WTC11 (cell line): ENCODE measurements at regions not wholly inside any gene's neighbourhood (a gene's known extent, or its start where the extent isn't known, plus 50 kb on each side); places are given as distances from the start of the nearest gene placed in this dataset.

Experiments used
- AFF4 ChIP-seq: sonication (generic); formaldehyde crosslinking; IDR thresholded peaks from 2 replicates; pipeline ENCODE4 v1.8.1; 2023; ENCODE audit warnings: mild to moderate bottlenecking, missing genetic modification reagents, borderline replicate concordance
- CREB1 ChIP-seq: sonication (generic); formaldehyde crosslinking; IDR thresholded peaks from 2 replicates; pipeline ENCODE4 v1.8.0; 2023; ENCODE audit warnings: mild to moderate bottlenecking, missing genetic modification reagents
- CREM ChIP-seq: sonication (generic); formaldehyde crosslinking; IDR thresholded peaks from 2 replicates; pipeline ENCODE4 v1.8.1; 2022; ENCODE audit warnings: mild to moderate bottlenecking, missing genetic modification reagents, moderate library complexity
- FOXJ3 ChIP-seq: sonication (generic); formaldehyde crosslinking; IDR thresholded peaks from 2 replicates; pipeline ENCODE4 v1.9.0; 2021; ENCODE audit warnings: missing genetic modification reagents, mild to moderate bottlenecking, borderline replicate concordance
- FOXP1 ChIP-seq: sonication (generic); formaldehyde crosslinking; IDR thresholded peaks from 2 replicates; pipeline ENCODE4 v1.8.0; 2022; ENCODE audit warnings: missing genetic modification reagents, mild to moderate bottlenecking, moderate library complexity, borderline replicate concordance
- GTF2I ChIP-seq: fragments of 250-450 bp; sonication (Bioruptor Pico); conservative IDR thresholded peaks from 2 replicates; pipeline ENCODE4 v1.4.0; 2021; ENCODE audit warnings: mild to moderate bottlenecking
- IRF2 ChIP-seq: sonication (generic); formaldehyde crosslinking; IDR thresholded peaks from 2 replicates; pipeline ENCODE4 v1.8.0; 2022; ENCODE audit warnings: low read depth, missing genetic modification reagents, borderline replicate concordance
- NR3C1 ChIP-seq: sonication (generic); formaldehyde crosslinking; conservative IDR thresholded peaks from 2 replicates; pipeline ENCODE4 v1.8.1; 2023; ENCODE audit warnings: low read depth, mild to moderate bottlenecking, missing genetic modification reagents
- SP1 ChIP-seq: sonication (generic); formaldehyde crosslinking; conservative IDR thresholded peaks from 2 replicates; pipeline ENCODE4 v1.8.1; 2022; ENCODE audit warnings: missing genetic modification reagents
- ZNF263 ChIP-seq: sonication (generic); formaldehyde crosslinking; IDR thresholded peaks from 2 replicates; pipeline ENCODE4 v1.8.1; 2022; ENCODE audit warnings: low read depth, mild to moderate bottlenecking, moderate library complexity, missing genetic modification reagents
- TF ChIP-seq, protein P1 (sequence below): fragments of 200-600 bp; IDR thresholded peaks from 2 replicates; pipeline ENCODE4 v1.8.0; 2022; ENCODE audit warnings: antibody characterized with exemption

- TF ChIP-seq, protein P1, sequence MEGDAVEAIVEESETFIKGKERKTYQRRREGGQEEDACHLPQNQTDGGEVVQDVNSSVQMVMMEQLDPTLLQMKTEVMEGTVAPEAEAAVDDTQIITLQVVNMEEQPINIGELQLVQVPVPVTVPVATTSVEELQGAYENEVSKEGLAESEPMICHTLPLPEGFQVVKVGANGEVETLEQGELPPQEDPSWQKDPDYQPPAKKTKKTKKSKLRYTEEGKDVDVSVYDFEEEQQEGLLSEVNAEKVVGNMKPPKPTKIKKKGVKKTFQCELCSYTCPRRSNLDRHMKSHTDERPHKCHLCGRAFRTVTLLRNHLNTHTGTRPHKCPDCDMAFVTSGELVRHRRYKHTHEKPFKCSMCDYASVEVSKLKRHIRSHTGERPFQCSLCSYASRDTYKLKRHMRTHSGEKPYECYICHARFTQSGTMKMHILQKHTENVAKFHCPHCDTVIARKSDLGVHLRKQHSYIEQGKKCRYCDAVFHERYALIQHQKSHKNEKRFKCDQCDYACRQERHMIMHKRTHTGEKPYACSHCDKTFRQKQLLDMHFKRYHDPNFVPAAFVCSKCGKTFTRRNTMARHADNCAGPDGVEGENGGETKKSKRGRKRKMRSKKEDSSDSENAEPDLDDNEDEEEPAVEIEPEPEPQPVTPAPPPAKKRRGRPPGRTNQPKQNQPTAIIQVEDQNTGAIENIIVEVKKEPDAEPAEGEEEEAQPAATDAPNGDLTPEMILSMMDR, result no peak
- TF ChIP-seq CREB1 (CRISPR knock-in tag) (no peak), FOXJ3 (CRISPR knock-in tag) (no peak), FOXP1 (CRISPR knock-in tag) (no peak), SP1 (no peak), GTF2I (CRISPR knock-in tag) (no peak), ZNF263 (CRISPR knock-in tag) (no peak), IRF2 (no peak), NR3C1 (no peak), AFF4 (CRISPR knock-in tag) (no peak), CREM (CRISPR knock-in tag) (no peak)
Observed at GRCh38 chr13:72435251-72435650, 292.2 kb downstream of the MZT1 start.
